HFFc6 (cell line): ENCODE measurements at regions not wholly inside any gene's neighbourhood (a gene's known extent, or its start where the extent isn't known, plus 50 kb on each side); places are given as distances from the start of the nearest gene placed in this dataset.

Experiments used
- DNase-seq: peaks from one replicate; pipeline ENCODE4 v3.0.0-alpha.2; 2018
- H3K27ac Mint-ChIP-seq: 2 replicates; pipeline ENCODE4 v1.8.0; 2020; ENCODE audit warnings: mild to moderate bottlenecking, mixed read lengths
- H3K27me3 Mint-ChIP-seq: 2 replicates; pipeline ENCODE4 v1.8.0; 2021; ENCODE audit warnings: mild to moderate bottlenecking, moderate library complexity, mixed read lengths; ENCODE audit not compliant: insufficient read depth
- H3K36me3 Mint-ChIP-seq: 2 replicates; pipeline ENCODE4 v1.8.0; 2021; ENCODE audit warnings: low read depth, mixed read lengths
- H3K4me1 Mint-ChIP-seq: 2 replicates; pipeline ENCODE4 v1.8.0; 2020; ENCODE audit warnings: low read depth, mixed read lengths
- H3K4me3 Mint-ChIP-seq: 2 replicates; pipeline ENCODE4 v1.8.0; 2020; ENCODE audit warnings: mild to moderate bottlenecking, moderate library complexity, mixed read lengths
- H3K9me3 Mint-ChIP-seq: 2 replicates; pipeline ENCODE4 v1.8.0; 2020; ENCODE audit warnings: mild to moderate bottlenecking, mixed read lengths
- CTCF ChIP-seq: fragments of 200-600 bp; sonication (generic); IDR thresholded peaks from 2 replicates; pipeline ENCODE4 v1.5.0; 2021; ENCODE audit warnings: antibody characterized with exemption, mild to moderate bottlenecking

- Mint-ChIP-seq H3K36me3 (no peaks in the 10 kb centered on the region), H3K4me1 (no peaks in the 10 kb centered on the region), H3K27ac (no peak overlapping the region), H3K4me3 (no peak overlapping the region), H3K9me3 (peaks cover 12% of the 10 kb centered on the region), H3K27me3 (no peaks in the 10 kb centered on the region)
- no peak for DNase-seq
- TF ChIP-seq CTCF: no peak
Observed at GRCh38 chr4:117817301-117817700, 217.0 kb upstream of the NDST3 start.

GRCh38 chr4:117821834-117822233, 212.5 kb upstream of the NDST3 start:
- no peaks in the 10 kb centered on the region for H3K36me3 Mint-ChIP-seq
- H3K27ac Mint-ChIP-seq: no peak overlapping the region
- H3K4me1 Mint-ChIP-seq: no peaks in the 10 kb centered on the region
- no peaks in the 10 kb centered on the region for H3K27me3 Mint-ChIP-seq
- no peak overlapping the region for H3K4me3 Mint-ChIP-seq
- TF ChIP-seq CTCF: no peak
- H3K9me3 Mint-ChIP-seq: peaks cover 21% of the 10 kb centered on the region
- no peak for DNase-seq

DNA sequence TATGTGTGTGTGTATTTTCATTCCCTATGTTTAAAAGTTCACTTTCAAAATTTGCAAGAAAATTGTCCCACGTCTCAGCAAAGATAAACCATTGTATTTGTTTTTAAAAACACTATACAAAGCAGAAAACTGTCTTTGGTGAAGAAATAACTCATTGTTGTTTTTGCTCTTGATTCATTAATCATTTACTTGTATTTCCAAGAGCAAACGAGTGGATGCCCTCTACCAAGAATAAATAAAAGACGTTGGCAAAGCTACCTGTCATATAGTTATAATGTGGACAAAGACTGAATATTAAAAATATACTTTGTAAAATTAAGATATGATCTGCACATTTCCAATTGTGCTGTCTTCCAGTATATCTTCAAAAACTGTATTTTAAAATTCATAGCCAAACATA, 210.9 kb upstream of the NDST3 start:
- Mint-ChIP-seq H3K9me3 (peaks cover 21% of the 10 kb centered on the region), H3K4me3 (no peak overlapping the region), H3K4me1 (no peaks in the 10 kb centered on the region), H3K36me3 (no peaks in the 10 kb centered on the region), H3K27ac (no peak overlapping the region), H3K27me3 (no peaks in the 10 kb centered on the region)
- DNase-seq: no peak
- TF ChIP-seq CTCF: no peak

GRCh38 chr4:117825600-117825999, 208.7 kb upstream of the NDST3 start:
- Mint-ChIP-seq H3K4me3 (no peak overlapping the region), H3K4me1 (no peaks in the 10 kb centered on the region), H3K27ac (no peak overlapping the region), H3K27me3 (no peaks in the 10 kb centered on the region), H3K9me3 (peaks cover 13% of the 10 kb centered on the region), H3K36me3 (no peaks in the 10 kb centered on the region)
- DNase-seq: no peak
- no peak for TF ChIP-seq CTCF

DNA sequence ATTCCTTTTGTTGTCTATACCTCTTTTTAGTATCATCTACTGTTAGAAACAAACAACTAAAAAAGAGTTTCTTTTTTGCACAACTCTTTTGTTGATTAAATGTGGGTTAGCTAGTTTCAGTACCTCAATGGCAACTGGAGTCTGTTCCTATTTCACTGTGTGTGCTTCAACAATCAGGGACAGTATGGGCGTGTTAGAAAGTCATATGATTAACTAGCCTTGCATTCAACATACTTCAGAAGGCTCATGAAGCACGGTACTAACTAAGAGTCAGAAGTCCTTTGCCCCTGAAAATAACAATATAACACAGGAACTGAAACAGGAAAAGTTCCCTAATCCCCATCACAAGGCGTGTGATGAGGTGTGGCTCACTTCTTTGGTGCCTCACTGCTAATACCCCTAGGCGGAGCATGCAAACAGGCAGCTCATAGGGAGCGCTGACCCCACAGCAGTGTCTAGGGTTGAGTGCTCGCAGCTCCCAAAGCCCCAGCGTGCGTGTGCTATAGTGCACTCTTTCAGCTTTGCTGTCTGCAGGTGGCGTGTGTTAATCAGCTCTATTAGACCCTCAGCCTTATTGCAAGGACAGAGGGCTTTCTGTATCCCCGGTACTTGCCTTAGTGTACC, 203.1 kb upstream of the NDST3 start:
- Mint-ChIP-seq H3K9me3 (no peaks in the 10 kb centered on the region), H3K27ac (no peak overlapping the region), H3K4me3 (no peak overlapping the region), H3K36me3 (no peaks in the 10 kb centered on the region), H3K4me1 (no peaks in the 10 kb centered on the region), H3K27me3 (no peaks in the 10 kb centered on the region; the same call in 1 of the 2 replicates)
- DNase-seq: no peak
- TF ChIP-seq CTCF: no peak
